A172 (cell line): ENCODE measurements at regions not wholly inside any gene's neighbourhood (a gene's known extent, or its start where the extent isn't known, plus 50 kb on each side); places are given as distances from the start of the nearest gene placed in this dataset.
A peak's percentile ranks its signal among the peaks of the same experiment; 100 is the strongest.

ENCODE experiments used
- DNase-seq: peaks from one replicate; pipeline ENCODE4 v3.0.0-alpha.2; 2015; ENCODE audit warnings: low spot score

GRCh38 chr5:141778206-141778605 lies 96.2 kb upstream of the ARAP3 start:
- DNase-seq, result peak; percentile 95

DNA sequence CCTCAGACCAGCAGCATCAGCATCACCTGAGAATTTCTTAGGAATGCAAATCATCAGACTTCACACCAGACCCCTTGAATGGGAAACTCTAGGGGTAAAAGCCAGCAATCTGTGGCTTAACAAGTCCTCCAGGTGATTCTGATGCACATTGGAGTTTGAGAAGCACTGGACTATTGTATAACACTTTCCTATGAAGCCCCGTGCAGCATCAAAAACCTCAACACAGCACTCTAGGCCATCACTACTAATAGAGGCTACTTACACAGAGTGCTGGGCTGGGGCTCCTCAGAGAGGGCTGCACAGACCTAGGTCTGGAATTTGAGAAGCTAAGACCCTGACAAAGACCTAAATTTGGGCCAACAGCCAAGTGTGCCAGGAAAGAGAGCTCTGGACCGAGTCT lies 95.7 kb upstream of the ARAP3 start:
- no peak for DNase-seq

GRCh38 chr5:141777130-141777529 lies 95.1 kb upstream of the ARAP3 start:
- DNase-seq, result no peak

- DNase-seq, result no peak
These were observed 91.9 kb upstream of the ARAP3 start for GRCh38 chr5:141773779-141774562.

DNA sequence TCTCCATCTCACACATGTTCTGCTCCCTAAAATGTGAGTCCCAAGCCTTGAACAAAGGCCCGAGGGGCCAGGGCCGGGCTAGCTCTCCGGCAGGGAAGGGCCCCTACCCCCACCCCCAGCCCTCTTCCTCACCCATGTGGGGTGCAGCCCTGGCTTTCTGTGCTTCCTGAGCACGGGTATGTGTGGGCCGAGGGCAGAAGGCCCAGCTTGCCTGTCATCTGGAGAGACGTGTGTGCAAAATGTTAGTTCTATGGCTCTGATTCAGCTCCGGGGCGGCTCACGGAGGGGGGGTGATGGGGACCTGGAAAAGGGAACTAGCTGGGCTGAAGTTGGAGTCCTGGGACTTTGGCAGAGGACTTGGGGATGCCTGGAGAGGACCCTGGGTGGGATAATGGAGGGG lies 90.3 kb upstream of the ARAP3 start:
- DNase-seq, result no peak

DNA sequence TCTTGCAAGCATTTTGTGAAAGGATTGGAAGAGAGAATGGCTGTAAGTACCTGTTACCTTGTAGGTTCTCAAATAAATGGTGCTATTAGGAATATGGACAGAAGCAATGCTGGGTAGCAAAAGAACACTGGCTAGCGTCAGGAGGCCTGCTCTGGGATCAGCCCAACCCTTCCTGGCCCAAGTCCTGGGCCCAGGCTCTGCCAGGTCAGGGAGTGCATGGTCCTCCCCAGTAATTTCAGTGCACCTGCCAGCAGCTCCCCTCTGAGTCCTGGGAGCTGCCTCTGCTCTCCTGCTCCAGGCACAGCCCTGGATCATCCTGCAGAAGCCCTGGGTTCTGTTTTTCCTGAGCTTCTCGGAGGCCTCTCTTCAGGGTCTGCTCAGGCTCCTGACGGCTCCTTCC lies 89.5 kb upstream of the ARAP3 start:
- DNase-seq, result no peak

DNA sequence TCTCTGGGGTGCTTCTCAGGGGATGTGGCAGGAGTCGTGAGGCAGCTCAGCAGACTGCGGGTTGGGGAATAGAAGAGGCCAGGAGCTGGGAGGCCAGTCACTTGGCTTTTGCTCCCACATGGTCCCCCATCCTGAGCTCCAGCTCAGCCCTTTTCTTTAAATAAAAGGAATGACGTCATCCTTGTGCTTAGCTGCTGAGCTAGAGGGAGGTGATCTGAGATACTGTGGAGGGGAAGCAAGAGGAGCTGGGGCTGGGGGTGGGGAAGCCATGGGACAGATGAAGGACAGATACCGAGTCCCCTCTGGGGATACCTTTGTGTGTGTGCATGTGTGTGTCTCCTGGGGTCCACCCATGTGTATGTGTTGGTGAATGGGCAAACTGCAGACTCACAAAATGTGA lies 89.0 kb upstream of the ARAP3 start:
- no peak for DNase-seq

DNA sequence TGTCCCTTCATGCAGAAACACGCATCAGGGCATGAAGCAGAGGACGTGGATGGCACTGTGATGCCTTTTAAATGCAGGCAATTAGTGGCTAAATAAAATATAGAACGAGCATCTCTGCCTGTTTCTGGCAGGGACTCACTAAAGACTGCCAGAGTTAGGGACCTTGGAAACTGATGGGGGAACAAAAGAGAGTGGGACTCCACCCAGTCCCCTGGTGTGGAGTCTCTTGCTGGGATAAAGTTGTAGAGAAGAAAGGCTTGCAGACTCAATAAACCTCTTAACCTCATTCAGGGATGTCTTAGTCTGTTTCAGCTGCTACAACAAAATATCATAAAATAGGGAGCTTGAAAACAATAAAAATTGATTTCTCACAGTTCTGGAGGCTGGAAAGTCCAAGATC lies 87.6 kb upstream of the ARAP3 start:
- no peak for DNase-seq

DNA sequence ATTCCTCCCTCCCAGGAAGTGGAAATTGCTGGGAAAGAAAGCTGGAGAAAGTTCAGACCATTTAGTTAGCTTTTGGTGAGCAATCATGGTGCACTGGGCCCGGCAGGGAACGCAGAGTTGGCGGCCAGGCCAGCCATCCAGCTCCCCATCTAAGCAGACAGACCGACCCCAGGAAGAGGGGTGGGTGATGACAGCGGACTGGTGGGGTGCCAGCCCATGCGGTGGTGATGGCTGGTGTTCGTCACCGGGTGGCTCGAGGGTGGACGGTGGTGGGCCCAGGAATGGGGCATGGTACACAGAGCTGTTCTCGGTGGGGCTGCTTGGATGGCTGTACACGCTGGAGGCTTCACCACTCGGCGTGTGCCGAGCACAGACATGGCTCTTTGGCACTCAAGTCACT lies 85.6 kb upstream of the ARAP3 start:
- DNase-seq, result no peak

GRCh38 chr5:141765896-141766551 lies 84.0 kb upstream of the ARAP3 start:
- DNase-seq, result no peak

DNA sequence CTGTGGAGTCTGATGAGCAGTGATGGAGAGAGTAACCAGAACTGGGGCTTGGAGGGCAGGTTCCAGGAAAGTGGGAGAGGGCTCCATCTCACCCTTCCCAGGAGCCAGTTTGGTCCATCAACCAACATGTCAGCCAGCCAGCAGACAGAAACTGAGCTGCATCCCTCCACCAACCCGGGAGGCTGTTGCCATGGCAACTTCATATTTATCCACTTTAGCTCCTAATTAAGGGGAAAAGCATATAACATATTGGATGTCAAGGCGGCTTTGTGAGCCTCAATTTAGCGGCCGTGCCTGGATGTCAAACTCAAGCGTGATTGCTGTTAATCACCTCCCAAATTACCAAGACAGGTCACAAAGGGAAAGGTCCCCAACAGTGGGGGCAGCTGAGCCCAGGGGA lies 81.5 kb upstream of the ARAP3 start:
- no peak for DNase-seq

DNA sequence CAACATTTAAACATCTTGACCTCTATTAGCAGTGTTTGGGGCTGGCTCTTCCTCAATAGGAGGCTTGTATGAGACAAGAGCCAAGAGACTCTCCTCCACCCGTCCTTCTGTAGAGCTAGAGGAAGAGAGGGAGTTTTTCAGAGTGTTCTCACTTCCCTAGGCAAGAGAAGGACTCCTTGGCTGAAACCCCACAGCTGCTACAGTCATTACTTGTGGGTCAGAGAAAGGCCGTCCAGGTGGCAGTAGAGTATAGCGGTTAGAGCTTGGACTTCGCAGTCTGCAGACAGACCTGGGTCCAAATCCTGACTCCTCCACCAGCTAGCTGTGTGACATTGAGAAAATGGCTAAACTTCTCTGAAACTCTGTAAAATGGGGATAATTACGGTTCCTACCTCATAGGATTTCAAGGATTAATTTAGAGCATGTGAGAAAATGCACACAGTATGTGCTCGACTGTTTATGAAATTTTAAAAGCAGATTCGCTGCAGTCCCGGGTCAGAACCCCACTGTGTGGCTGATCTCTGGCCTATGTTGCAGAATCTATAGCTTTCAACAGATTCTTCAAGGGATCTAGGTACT lies 80.8 kb upstream of the ARAP3 start:
- no peak for DNase-seq

- DNase-seq, result no peak
These were observed 80.3 kb upstream of the ARAP3 start for GRCh38 chr5:141762316-141762715.

GRCh38 chr5:141760753-141761152 lies 78.7 kb upstream of the ARAP3 start:
- no peak for DNase-seq

DNA sequence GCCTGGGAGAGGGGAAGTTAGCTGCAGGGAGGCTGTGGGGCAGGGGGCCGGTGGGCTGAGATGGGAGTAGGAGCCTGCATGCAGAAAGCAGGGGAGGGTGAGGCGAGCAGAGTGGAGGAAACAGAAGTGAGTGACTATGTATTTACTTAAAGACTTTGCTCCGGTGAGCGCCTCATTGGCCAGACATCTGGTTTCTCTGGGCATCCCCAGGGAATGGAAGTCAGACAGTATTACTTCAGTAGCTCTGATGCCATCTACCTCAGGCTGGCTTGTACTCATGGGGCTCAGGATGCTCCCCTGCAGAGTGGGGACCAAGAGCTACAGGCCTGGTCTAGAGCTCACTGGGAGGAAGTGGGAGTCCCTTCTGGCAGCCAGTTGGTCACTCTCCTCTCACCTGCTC lies 78.2 kb upstream of the ARAP3 start:
- no peak for DNase-seq

DNA sequence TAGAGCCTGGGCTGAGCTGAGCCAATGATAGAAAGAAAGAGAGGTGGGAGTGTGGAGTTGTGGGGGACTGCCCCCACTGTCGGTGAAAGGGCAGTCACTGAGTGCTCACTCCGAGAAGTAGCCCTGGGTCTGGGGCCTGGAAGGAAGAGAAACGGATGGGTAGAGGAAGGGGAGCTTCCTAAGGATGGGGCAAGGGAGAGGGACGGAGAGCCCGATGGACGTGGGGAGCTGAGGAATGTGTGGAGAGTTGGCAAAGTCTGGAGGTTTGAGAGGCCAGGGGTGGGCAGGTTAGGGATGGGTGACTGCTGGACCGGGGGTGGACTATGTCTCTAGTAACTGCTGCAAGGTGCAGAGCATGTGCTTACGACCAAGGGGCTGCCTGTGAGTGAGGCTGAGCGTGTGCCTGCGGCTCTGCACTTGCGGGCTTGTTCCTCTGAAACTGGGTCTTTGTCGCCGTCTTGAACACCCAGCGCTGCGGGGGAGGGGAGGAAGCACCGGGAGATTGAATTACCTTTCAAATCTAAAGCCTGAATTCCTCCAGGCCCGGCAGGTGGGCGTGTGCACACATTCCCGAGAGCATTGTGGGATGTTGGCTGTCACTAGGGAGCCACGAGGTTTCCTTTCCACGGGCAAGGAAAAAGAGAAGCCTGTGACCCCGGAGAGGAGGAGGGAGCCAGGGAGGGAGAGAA lies 76.4 kb upstream of the ARAP3 start:
- DNase-seq, result no peak

DNA sequence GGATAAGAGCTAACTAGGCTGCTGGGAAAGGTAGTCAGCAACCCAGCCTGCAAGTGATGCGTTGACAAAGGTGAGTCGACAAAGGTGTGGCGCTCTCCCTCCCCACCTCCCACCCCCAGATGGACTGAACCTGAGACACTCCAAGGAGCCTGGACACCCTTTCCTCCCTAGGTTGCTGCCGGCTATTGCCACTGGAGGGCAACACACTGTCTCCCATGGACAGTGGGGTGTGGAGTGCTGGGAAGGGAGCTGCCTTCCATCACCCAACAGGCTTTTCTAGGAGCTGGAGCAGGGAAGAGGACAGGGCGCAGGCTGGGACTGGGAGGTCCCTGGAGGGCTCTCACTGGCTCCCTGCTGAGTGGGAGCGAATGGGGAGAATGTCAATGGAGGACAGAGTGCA lies 75.4 kb upstream of the ARAP3 start:
- DNase-seq, result peak; percentile 46

- DNase-seq, result no peak
These were observed 74.2 kb upstream of the ARAP3 start for GRCh38 chr5:141756196-141756595.

- peak; percentile 32 for DNase-seq
These were observed 72.1 kb upstream of the ARAP3 start for GRCh38 chr5:141753971-141754713.

DNA sequence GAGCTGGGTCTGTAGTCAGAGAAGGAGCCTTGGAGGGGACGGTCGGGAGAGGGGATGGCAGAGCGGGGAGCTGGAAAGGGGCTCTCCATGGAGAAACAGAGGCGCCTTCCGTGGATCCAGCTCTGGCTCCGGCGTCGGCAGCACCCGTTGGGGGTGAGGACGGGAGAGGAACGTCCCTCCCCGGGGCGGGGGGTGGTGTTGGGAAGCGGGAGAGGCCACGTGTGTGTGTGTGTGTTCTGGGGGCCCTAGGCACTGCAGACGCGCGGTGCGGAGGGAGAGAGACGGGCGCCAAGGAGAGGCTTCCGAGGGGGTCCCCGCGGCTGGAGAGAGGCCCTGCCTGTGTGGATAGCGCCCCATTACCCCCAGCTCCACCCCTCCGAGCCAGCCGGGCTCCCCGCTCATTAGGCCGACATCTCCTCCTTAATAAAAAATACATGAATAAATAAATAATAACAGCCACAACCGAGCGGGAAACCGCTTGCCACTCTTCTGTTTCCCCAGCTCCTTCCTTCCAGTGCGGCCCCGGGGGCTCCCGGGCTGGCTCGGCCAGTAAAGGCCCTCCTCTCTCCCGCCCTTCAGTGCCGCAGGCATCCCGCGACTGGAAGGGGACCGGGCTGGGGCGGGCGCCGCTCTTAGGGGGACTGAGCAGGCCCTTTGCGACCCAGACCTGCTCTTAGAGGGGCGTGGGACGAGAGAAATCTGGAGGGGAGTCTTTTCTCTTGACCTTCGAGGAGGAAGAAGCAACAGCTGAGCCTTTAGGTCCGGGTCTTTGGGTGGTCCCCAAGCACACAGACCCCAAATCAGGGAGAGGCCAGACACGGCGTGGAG lies 71.3 kb upstream of the ARAP3 start:
- no peak for DNase-seq
